ENCODE measurements at regions not wholly inside any gene's neighbourhood (a gene's known extent, or its start where the extent isn't known, plus 50 kb on each side); places are given as distances from the start of the nearest gene placed in this dataset.

GRCh38 chr13:34116651-34117050 is 298.7 kb downstream of the RFC3 start:
- TF ChIP-seq CTCF (IDR thresholded peaks at IDR 0.05), result no peak

- no peak for TF ChIP-seq CTCF (IDR thresholded peaks at IDR 0.05)
Measured at GRCh38 chr13:34124666-34125306, 306.8 kb downstream of the RFC3 start.

- no peak for TF ChIP-seq CTCF (IDR thresholded peaks at IDR 0.05)
Measured at GRCh38 chr13:34127523-34127922, 309.6 kb downstream of the RFC3 start.

- no peak for TF ChIP-seq CTCF (IDR thresholded peaks at IDR 0.05)
Measured at GRCh38 chr13:34128661-34129060, 310.7 kb downstream of the RFC3 start.

GRCh38 chr13:34129436-34129835 is 311.5 kb downstream of the RFC3 start:
- TF ChIP-seq CTCF (IDR thresholded peaks at IDR 0.05), result no peak

GRCh38 chr13:34137200-34137599 is 319.3 kb downstream of the RFC3 start:
- no peak for TF ChIP-seq CTCF (IDR thresholded peaks at IDR 0.05)

- TF ChIP-seq CTCF (IDR thresholded peaks at IDR 0.05), result no peak
Measured at GRCh38 chr13:34139660-34140227, 321.8 kb downstream of the RFC3 start.

- no peak for TF ChIP-seq CTCF (IDR thresholded peaks at IDR 0.05)
Measured at GRCh38 chr13:34143637-34144036, 325.7 kb downstream of the RFC3 start.
